Brain pericyte (primary cell): ENCODE measurements at regions not wholly inside any gene's neighbourhood (a gene's known extent, or its start where the extent isn't known, plus 50 kb on each side); places are given as distances from the start of the nearest gene placed in this dataset.

ENCODE experiments used
- DNase-seq: peaks from one replicate; pipeline ENCODE4 v3.0.0-alpha.2; 2012; ENCODE audit warnings: low read depth, low spot score

DNA sequence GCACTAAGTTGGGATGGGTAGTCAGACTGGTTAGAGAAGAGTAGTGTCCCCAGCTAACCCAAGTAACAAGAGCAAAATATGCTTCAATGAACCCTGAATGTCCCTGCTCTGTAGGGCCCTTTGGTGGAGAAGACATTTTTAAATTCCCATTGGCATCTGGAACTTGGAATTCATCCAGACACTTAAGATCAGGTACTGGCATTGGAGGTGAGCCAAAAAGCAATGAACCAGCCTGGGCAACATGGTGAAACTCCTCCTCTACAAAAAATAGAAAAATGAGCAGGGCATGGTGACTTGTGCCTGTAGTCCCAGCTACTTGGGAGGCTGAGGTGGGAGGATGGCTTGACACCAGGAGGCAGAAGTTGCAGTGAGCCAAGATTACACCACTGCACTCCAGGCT lies 58.9 kb upstream of the ZNF618 start:
- DNase-seq, result no peak

- DNase-seq, result no peak
Observed at GRCh38 chr9:113818391-113818790, 57.7 kb upstream of the ZNF618 start.

GRCh38 chr9:113822315-113822714 lies 53.8 kb upstream of the ZNF618 start:
- no peak for DNase-seq

- no peak for DNase-seq
Observed at GRCh38 chr9:113823421-113823820, 52.7 kb upstream of the ZNF618 start.
